Cardiac muscle cell (in vitro differentiated cells and primary cell): ENCODE measurements at regions not wholly inside any gene's neighbourhood (a gene's known extent, or its start where the extent isn't known, plus 50 kb on each side); places are given as distances from the start of the nearest gene placed in this dataset.

Experiments
- DNase-seq, 2 donors: peaks; one replicate each; pipeline versions ENCODE4 v3.0.0 to v3.0.0-alpha.2; 2010 to 2017; ENCODE audit warnings: low read depth in 1 of 2, low spot score in 1 of 2
- H3K27ac ChIP-seq: fragments of 200-600 bp; sonication (generic); 2 replicates; pipeline ENCODE4 v1.5.1; 2016
- H3K27me3 ChIP-seq: fragments of 200-600 bp; sonication (generic); 2 replicates; pipeline ENCODE4 v1.6.0; 2016; ENCODE audit warnings: control low read depth
- H3K36me3 ChIP-seq: fragments of 200-600 bp; sonication (generic); 2 replicates; pipeline ENCODE4 v1.5.1; 2016; ENCODE audit warnings: control low read depth
- H3K4me1 ChIP-seq: fragments of 200-600 bp; sonication (generic); 2 replicates; pipeline ENCODE4 v1.8.1; 2017; ENCODE audit warnings: low read depth, mild to moderate bottlenecking, mixed run types
- H3K4me3 ChIP-seq: fragments of 200-600 bp; sonication (generic); 2 replicates; pipeline ENCODE4 v1.5.1; 2016; ENCODE audit warnings: mild to moderate bottlenecking
- H3K9me3 ChIP-seq: fragments of 200-600 bp; sonication (generic); 2 replicates; pipeline ENCODE4 v1.5.1; 2017; ENCODE audit warnings: low read depth, mild to moderate bottlenecking, control low read depth
- CTCF ChIP-seq: IDR thresholded peaks from 2 replicates; pipeline ENCODE4 v1.5.1; 2012; ENCODE audit warnings: low read depth, mild to moderate bottlenecking, low read length

- Histone ChIP-seq H3K27me3 (no peaks in the 10 kb centered on the region), H3K36me3 (no peaks in the 10 kb centered on the region), H3K27ac (no peak overlapping the region), H3K9me3 (no peaks in the 10 kb centered on the region), H3K4me1 (no peaks in the 10 kb centered on the region), H3K4me3 (no peak overlapping the region)
- DNase-seq = no peak
- no peak for TF ChIP-seq CTCF
Observed at GRCh38 chr20:39829661-39830060, 859.4 kb downstream of the MAFB start.

DNA sequence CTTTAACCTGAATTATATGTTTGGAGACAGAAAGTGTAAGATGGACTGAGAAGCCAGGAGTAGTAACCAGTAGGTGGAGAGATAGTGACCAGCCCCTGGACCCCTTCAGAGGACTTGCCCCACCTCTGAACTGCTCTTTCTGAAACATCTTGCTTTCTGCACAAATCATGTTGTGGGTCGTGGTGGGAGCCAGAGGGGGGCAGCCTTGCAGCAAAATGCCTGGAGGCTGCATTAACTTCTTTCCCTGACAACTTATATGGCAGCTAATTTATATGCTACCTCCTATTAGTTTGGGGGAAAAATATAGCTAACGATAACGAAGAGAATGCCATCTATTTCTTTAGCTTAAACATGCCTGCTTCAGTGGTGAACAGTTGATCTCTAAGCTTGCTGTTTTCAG, 859.8 kb downstream of the MAFB start:
- Histone ChIP-seq H3K27me3 (no peaks in the 10 kb centered on the region), H3K9me3 (no peaks in the 10 kb centered on the region), H3K27ac (no peak overlapping the region), H3K36me3 (no peaks in the 10 kb centered on the region), H3K4me1 (no peaks in the 10 kb centered on the region), H3K4me3 (no peak overlapping the region)
- peak; percentile 48 to 52 for DNase-seq
- peak; percentile 65 for TF ChIP-seq CTCF

- Histone ChIP-seq H3K4me1 (no peaks in the 10 kb centered on the region), H3K36me3 (no peaks in the 10 kb centered on the region), H3K4me3 (no peak overlapping the region), H3K9me3 (no peaks in the 10 kb centered on the region), H3K27ac (no peak overlapping the region), H3K27me3 (no peaks in the 10 kb centered on the region)
- peak in 1 of 2 donors; percentile 24 for DNase-seq
- TF ChIP-seq CTCF = no peak
Observed at GRCh38 chr20:39825950-39826349, 863.1 kb downstream of the MAFB start.

DNA sequence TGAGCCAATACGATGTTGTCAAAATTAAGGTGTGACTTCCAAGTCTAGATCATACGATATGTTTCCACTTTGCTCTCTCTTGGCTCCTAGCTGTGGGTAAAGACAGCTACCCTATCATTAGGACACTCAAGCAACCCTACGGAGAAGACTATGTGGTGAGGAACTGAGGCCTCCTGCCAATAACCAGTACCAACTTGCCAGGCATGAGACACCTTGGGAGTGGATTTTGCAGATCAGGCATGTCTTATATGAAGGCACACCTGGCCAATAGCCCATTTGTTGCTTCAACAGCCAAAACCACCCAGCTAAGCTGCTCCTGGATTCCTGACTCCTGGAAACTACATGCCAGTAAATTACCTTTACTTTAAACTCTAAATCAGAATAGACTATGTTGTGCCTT, 863.4 kb downstream of the DHX35 start:
- H3K36me3 ChIP-seq = no peaks in the 10 kb centered on the region
- H3K9me3 ChIP-seq = no peaks in the 10 kb centered on the region
- no peak for TF ChIP-seq CTCF
- H3K4me3 ChIP-seq = no peak overlapping the region
- H3K27ac ChIP-seq = no peak overlapping the region
- DNase-seq = no peak
- no peaks in the 10 kb centered on the region for H3K27me3 ChIP-seq
- H3K4me1 ChIP-seq = no peaks in the 10 kb centered on the region

DNA sequence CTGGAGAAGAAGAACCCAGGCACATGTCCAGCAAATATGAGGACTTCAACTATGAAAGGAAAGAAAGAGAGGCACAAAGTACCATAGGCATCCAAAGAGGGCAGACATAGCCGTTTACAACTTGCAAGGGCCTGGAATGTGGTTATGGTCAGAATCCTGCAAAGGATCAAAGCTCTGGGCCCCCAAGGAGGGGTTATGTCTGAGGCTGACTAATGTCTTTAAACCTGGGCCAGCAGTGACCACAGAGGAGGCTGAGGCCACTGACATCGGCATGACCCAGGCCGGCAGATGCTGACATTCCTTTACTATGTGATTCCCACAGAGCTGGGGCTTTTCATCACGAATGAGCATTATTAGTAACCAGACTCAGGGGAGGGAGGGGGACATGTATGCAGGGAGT, 861.1 kb downstream of the DHX35 start:
- peak in 1 of 2 donors; percentile 70 for DNase-seq
- no peaks in the 10 kb centered on the region for H3K27me3 ChIP-seq
- no peaks in the 10 kb centered on the region for H3K36me3 ChIP-seq
- no peaks in the 10 kb centered on the region for H3K9me3 ChIP-seq
- no peaks in the 10 kb centered on the region for H3K4me1 ChIP-seq
- no peak overlapping the region for H3K4me3 ChIP-seq
- no peak for TF ChIP-seq CTCF
- no peak overlapping the region for H3K27ac ChIP-seq

GRCh38 chr20:39822667-39823066, 860.5 kb downstream of the DHX35 start:
- no peak for TF ChIP-seq CTCF
- no peak overlapping the region for H3K4me3 ChIP-seq
- DNase-seq = peak in 1 of 2 donors; percentile 47
- no peak overlapping the region for H3K27ac ChIP-seq
- no peaks in the 10 kb centered on the region for H3K9me3 ChIP-seq
- no peaks in the 10 kb centered on the region for H3K36me3 ChIP-seq
- no peaks in the 10 kb centered on the region for H3K27me3 ChIP-seq
- H3K4me1 ChIP-seq = no peaks in the 10 kb centered on the region
